CD4-positive, alpha-beta T cell (primary cell): ENCODE measurements at regions not wholly inside any gene's neighbourhood (a gene's known extent, or its start where the extent isn't known, plus 50 kb on each side); places are given as distances from the start of the nearest gene placed in this dataset.

ENCODE experiments used
- ATAC-seq: fragments of 200-7000 bp; cut with Tn5 transposase; one replicate; pipeline ENCODE4 v1.10.0; 2022; ENCODE audit warnings: mild to moderate bottlenecking; ENCODE audit not compliant: poor library complexity
- CTCF ChIA-PET: fragments of 350-600 bp; sonication (Branson Sonifier 250); formaldehyde crosslinking; loops from one replicate; lab custom pipeline; 2021; ENCODE audit warnings: antibody characterized with exemption, inconsistent platforms; lab: Charles Lee
- POLR2A ChIA-PET: fragments of 350-600 bp; sonication (Branson Sonifier 250); formaldehyde crosslinking; loops from one replicate; lab custom pipeline; 2021; ENCODE audit warnings: antibody characterized with exemption, inconsistent platforms; lab: Charles Lee
- DNase-seq, 14 experiments: peaks; one replicate each; pipeline ENCODE4 v3.0.0-alpha.2; 2013 to 2020; ENCODE audit warnings: mixed read lengths in 2 of 14
- H3K27ac ChIP-seq, 2 donors: one replicate each; pipeline versions ENCODE4 v1.5.1 to v1.7.0; 2013; ENCODE audit warnings: low read length in 2 of 2, low read depth in 1 of 2, mild to moderate bottlenecking in 1 of 2
- H3K27me3 ChIP-seq, 2 experiments: 1 replicate in 1 of 2; 2 replicates in 1 of 2; pipeline versions ENCODE4 v1.6.1 to v1.7.0; 2013; ENCODE audit warnings: low read length in 2 of 2, control low read depth in 1 of 2, mild to moderate bottlenecking in 1 of 2, moderate library complexity in 1 of 2; ENCODE audit not compliant: insufficient read depth in 2 of 2, control insufficient read depth in 1 of 2
- H3K36me3 ChIP-seq: one replicate; pipeline ENCODE4 v1.6.1; 2013; ENCODE audit warnings: low read length, control low read depth; ENCODE audit not compliant: insufficient read depth
- H3K4me1 ChIP-seq: one replicate; pipeline ENCODE4 v1.6.1; 2013; ENCODE audit warnings: low read length, control low read depth; ENCODE audit not compliant: insufficient read depth
- H3K4me3 ChIP-seq: one replicate; pipeline ENCODE4 v1.5.1; 2013; ENCODE audit warnings: mild to moderate bottlenecking, low read length, moderate library complexity
- H3K9me3 ChIP-seq, 2 experiments: 1 replicate in 1 of 2; 2 replicates in 1 of 2; pipeline versions ENCODE4 v1.6.1 to v1.7.0; 2013; ENCODE audit warnings: low read length in 2 of 2, mild to moderate bottlenecking in 2 of 2, control low read depth in 1 of 2, moderate library complexity in 1 of 2; ENCODE audit not compliant: control insufficient read depth in 1 of 2, insufficient read depth in 1 of 2
- H3K27ac Mint-ChIP-seq: one replicate; pipeline ENCODE4 v1.8.0; 2020; ENCODE audit warnings: mixed read lengths
- H3K27me3 Mint-ChIP-seq: one replicate; pipeline ENCODE4 v1.8.0; 2021; ENCODE audit warnings: mixed read lengths
- H3K36me3 Mint-ChIP-seq: one replicate; pipeline ENCODE4 v1.8.0; 2021; ENCODE audit warnings: low read depth, mixed read lengths
- H3K4me1 Mint-ChIP-seq: one replicate; pipeline ENCODE4 v1.8.0; 2021; ENCODE audit warnings: low read depth, mixed read lengths
- H3K4me3 Mint-ChIP-seq: one replicate; pipeline ENCODE4 v1.8.0; 2020; ENCODE audit warnings: mild to moderate bottlenecking, mixed read lengths
- H3K9me3 Mint-ChIP-seq: one replicate; pipeline ENCODE4 v1.8.0; 2020; ENCODE audit warnings: mixed read lengths
- CTCF ChIP-seq: fragments of 200-600 bp; IDR thresholded peaks from one replicate; pipeline ENCODE4 v1.8.0; 2022; ENCODE audit warnings: antibody characterized with exemption, mild to moderate bottlenecking
- intact Hi-C, 2 experiments: fragments of 100-400 bp; cut with DNase I in 1 of 2; cut with micrococcal nuclease in 1 of 2; formaldehyde crosslinking; loops; one replicate each; pipeline versions ENCODE4 v1.15.1 to v1.9.0; 2023 to 2025; cut with DNase I, micrococcal nuclease

- no peaks in the 10 kb centered on the region for H3K36me3 Mint-ChIP-seq
- ATAC-seq (no peak), DNase-seq (no peak)
- intact Hi-C loops: no loop called here
- Histone ChIP-seq H3K27ac (no peak overlapping the region), H3K4me3 (no peak overlapping the region), H3K9me3 (peaks cover 7 to 8% of the 10 kb centered on the region in 2 experiments), H3K36me3 (no peaks in the 10 kb centered on the region), H3K4me1 (no peaks in the 10 kb centered on the region), H3K27me3 (no peaks in the 10 kb centered on the region)
- ChIA-PET CTCF (no interaction called here), POLR2A (no interaction called here)
- no peaks in the 10 kb centered on the region for H3K4me1 Mint-ChIP-seq
- H3K27me3 Mint-ChIP-seq: no peaks in the 10 kb centered on the region
- no peak overlapping the region for H3K27ac Mint-ChIP-seq
- TF ChIP-seq CTCF: no peak
- H3K9me3 Mint-ChIP-seq: peaks cover 12% of the 10 kb centered on the region
- H3K4me3 Mint-ChIP-seq: no peak overlapping the region
These were observed 550.0 kb downstream of the RAPGEF2 start for GRCh38 chr4:159652871-159653270.

- Histone ChIP-seq H3K27me3 (no peaks in the 10 kb centered on the region), H3K9me3 (peaks cover 0 to 5% of the 10 kb centered on the region in 2 experiments), H3K4me1 (no peaks in the 10 kb centered on the region), H3K36me3 (no peaks in the 10 kb centered on the region), H3K4me3 (no peak overlapping the region), H3K27ac (no peak overlapping the region)
- DNase-seq (no peak), ATAC-seq (no peak)
- CTCF ChIA-PET: no interaction called here
- no peaks in the 10 kb centered on the region for H3K27me3 Mint-ChIP-seq
- TF ChIP-seq CTCF: no peak
- POLR2A ChIA-PET: no interaction called here
- no peaks in the 10 kb centered on the region for H3K36me3 Mint-ChIP-seq
- no peak overlapping the region for H3K4me3 Mint-ChIP-seq
- no peaks in the 10 kb centered on the region for H3K4me1 Mint-ChIP-seq
- intact Hi-C loops: no loop called here
- H3K27ac Mint-ChIP-seq: no peak overlapping the region
- peaks cover 9% of the 10 kb centered on the region for H3K9me3 Mint-ChIP-seq
These were observed 552.7 kb downstream of the RAPGEF2 start for GRCh38 chr4:159655547-159655946.

- DNase-seq (no peak), ATAC-seq (no peak)
- intact Hi-C loops: no loop called here
- CTCF ChIA-PET: no interaction called here
- Histone ChIP-seq H3K4me1 (no peaks in the 10 kb centered on the region), H3K36me3 (no peaks in the 10 kb centered on the region), H3K9me3 (peaks cover 0 to 5% of the 10 kb centered on the region in 2 experiments), H3K4me3 (no peak overlapping the region), H3K27me3 (no peaks in the 10 kb centered on the region), H3K27ac (no peak overlapping the region)
- H3K4me3 Mint-ChIP-seq: no peak overlapping the region
- H3K4me1 Mint-ChIP-seq: no peaks in the 10 kb centered on the region
- no peaks in the 10 kb centered on the region for H3K36me3 Mint-ChIP-seq
- no peak overlapping the region for H3K27ac Mint-ChIP-seq
- no peaks in the 10 kb centered on the region for H3K27me3 Mint-ChIP-seq
- POLR2A ChIA-PET: no interaction called here
- H3K9me3 Mint-ChIP-seq: peaks cover 9% of the 10 kb centered on the region
- no peak for TF ChIP-seq CTCF
These were observed 566.2 kb downstream of the RAPGEF2 start for GRCh38 chr4:159669094-159669493.
